Natural killer cell (primary cell): ENCODE measurements at regions not wholly inside any gene's neighbourhood (a gene's known extent, or its start where the extent isn't known, plus 50 kb on each side); places are given as distances from the start of the nearest gene placed in this dataset.

Experiments
- ATAC-seq, 3 donors: fragments of 150-1000 bp in 2 of 3; fragments of 200-7000 bp in 1 of 3; cut with Tn5 transposase; 1 replicate in 1 of 3; 2 replicates in 2 of 3; pipeline ENCODE4 v1.10.0; 2021; ENCODE audit warnings: mild to moderate bottlenecking in 2 of 3, moderate library complexity in 2 of 3
- DNase-seq, 2 donors: peaks; one replicate each; pipeline versions ENCODE4 v3.0.0 to v3.0.0-alpha.2; 2013 to 2021; ENCODE audit warnings: mixed read lengths in 1 of 2
- H3K27ac ChIP-seq: one replicate; pipeline ENCODE4 v1.5.1; 2013; ENCODE audit warnings: mild to moderate bottlenecking, low read length
- H3K27me3 ChIP-seq: one replicate; pipeline ENCODE4 v1.6.1; 2013; ENCODE audit warnings: low read length; ENCODE audit not compliant: control insufficient read depth, insufficient read depth
- H3K36me3 ChIP-seq: one replicate; pipeline ENCODE4 v1.6.1; 2013; ENCODE audit warnings: low read length; ENCODE audit not compliant: control insufficient read depth, insufficient read depth
- H3K4me1 ChIP-seq: one replicate; pipeline ENCODE4 v1.6.1; 2013; ENCODE audit warnings: low read length; ENCODE audit not compliant: control insufficient read depth, insufficient read depth
- H3K4me3 ChIP-seq: one replicate; pipeline ENCODE4 v1.5.1; 2013; ENCODE audit warnings: low read length
- H3K9me3 ChIP-seq: one replicate; pipeline ENCODE4 v1.6.1; 2013; ENCODE audit warnings: low read length; ENCODE audit not compliant: control insufficient read depth, insufficient read depth
- H3K27ac Mint-ChIP-seq, 2 donors: one replicate each; pipeline ENCODE4 v1.8.0; 2022; ENCODE audit warnings: mild to moderate bottlenecking in 2 of 2, mixed read lengths in 2 of 2, moderate library complexity in 1 of 2
- H3K27me3 Mint-ChIP-seq, 2 donors: one replicate each; pipeline ENCODE4 v1.8.0; 2022; ENCODE audit warnings: low read depth in 2 of 2, mixed read lengths in 2 of 2
- H3K36me3 Mint-ChIP-seq: one replicate; pipeline ENCODE4 v1.8.0; 2022; ENCODE audit warnings: mixed read lengths
- H3K4me1 Mint-ChIP-seq, 2 donors: one replicate each; pipeline ENCODE4 v1.8.0; 2022; ENCODE audit warnings: mixed read lengths in 2 of 2
- H3K4me3 Mint-ChIP-seq: one replicate; pipeline ENCODE4 v1.8.0; 2022; ENCODE audit warnings: mild to moderate bottlenecking, moderate library complexity, mixed read lengths
- H3K9me3 Mint-ChIP-seq, 2 donors: one replicate each; pipeline ENCODE4 v1.8.0; 2022; ENCODE audit warnings: mixed read lengths in 2 of 2
- CTCF ChIP-seq: fragments of 200-600 bp; IDR thresholded peaks from one replicate; pipeline ENCODE4 v1.8.0; 2022; ENCODE audit warnings: antibody characterized with exemption
- WGBS: methylation state at CpG from one replicate; pipeline ENCODE4 v1.1.7; 2013; ENCODE audit warnings: missing lambda C conversion rate; ENCODE audit not compliant: insufficient coverage; 5-methylcytosine and 5-hydroxymethylcytosine counted together
- intact Hi-C: fragments of 100-400 bp; cut with micrococcal nuclease; formaldehyde crosslinking; loops from one replicate; pipeline ENCODE4 v1.14.2; 2022

GRCh38 chr6:43861212-43861894 lies 91.3 kb downstream of the VEGFA start:
- no peaks in the 10 kb centered on the region for H3K9me3 ChIP-seq
- H3K27me3 Mint-ChIP-seq = peaks cover 0 to 12% of the 10 kb centered on the region in 2 donors

GRCh38 chr6:43860285-43860684 lies 90.3 kb downstream of the VEGFA start:
- TF ChIP-seq CTCF = no peak
- Mint-ChIP-seq H3K27me3 (peaks cover 0 to 12% of the 10 kb centered on the region in 2 donors), H3K36me3 (no peaks in the 10 kb centered on the region), H3K4me1 (peaks cover 0 to 2% of the 10 kb centered on the region in 2 donors), H3K4me3 (no peak overlapping the region), H3K27ac (no peak overlapping the region), H3K9me3 (no peaks in the 10 kb centered on the region)
- DNase-seq = no peak
- H3K9me3 ChIP-seq = no peaks in the 10 kb centered on the region
- no peak overlapping the region for H3K4me3 ChIP-seq
- H3K27ac ChIP-seq = no peak overlapping the region
- intact Hi-C loops = no loop called here
- no peaks in the 10 kb centered on the region for H3K27me3 ChIP-seq
- no peaks in the 10 kb centered on the region for H3K36me3 ChIP-seq
- ATAC-seq = no peak
- WGBS = 85% methylated on average over 7 of the region's 7 CpGs
- no peaks in the 10 kb centered on the region for H3K4me1 ChIP-seq

More at GRCh38 chr6:43861212-43861894, 91.3 kb downstream of the VEGFA start:
- intact Hi-C loops = no loop called here
- Histone ChIP-seq H3K27ac (no peak overlapping the region), H3K4me3 (no peak overlapping the region), H3K27me3 (no peaks in the 10 kb centered on the region), H3K4me1 (no peaks in the 10 kb centered on the region), H3K36me3 (no peaks in the 10 kb centered on the region)
- DNase-seq (no peak), ATAC-seq (no peak)
- no peak for TF ChIP-seq CTCF
- no peaks in the 10 kb centered on the region for H3K36me3 Mint-ChIP-seq
- H3K9me3 Mint-ChIP-seq = no peaks in the 10 kb centered on the region
- H3K4me3 Mint-ChIP-seq = no peak overlapping the region
- WGBS = 94% methylated on average over 14 of the region's 14 CpGs
- H3K4me1 Mint-ChIP-seq = no peaks in the 10 kb centered on the region
- H3K27ac Mint-ChIP-seq = no peak overlapping the region

- Histone ChIP-seq H3K9me3 (no peaks in the 10 kb centered on the region), H3K4me1 (no peaks in the 10 kb centered on the region), H3K27ac (no peak overlapping the region), H3K27me3 (no peaks in the 10 kb centered on the region), H3K4me3 (no peak overlapping the region), H3K36me3 (no peaks in the 10 kb centered on the region)
- Mint-ChIP-seq H3K27me3 (peaks cover 0 to 12% of the 10 kb centered on the region in 2 donors), H3K9me3 (no peaks in the 10 kb centered on the region), H3K36me3 (no peaks in the 10 kb centered on the region), H3K27ac (no peak overlapping the region), H3K4me3 (no peak overlapping the region), H3K4me1 (peaks cover 0 to 5% of the 10 kb centered on the region in 2 donors)
- intact Hi-C loops = no loop called here
- ATAC-seq (no peak), DNase-seq (no peak)
- 96% methylated on average over 9 of the region's 9 CpGs for WGBS
- no peak for TF ChIP-seq CTCF
Observed at GRCh38 chr6:43859213-43859612, 89.2 kb downstream of the VEGFA start.
